ENCODE measurements at regions not wholly inside any gene's neighbourhood (a gene's known extent, or its start where the extent isn't known, plus 50 kb on each side); places are given as distances from the start of the nearest gene placed in this dataset.

DNA sequence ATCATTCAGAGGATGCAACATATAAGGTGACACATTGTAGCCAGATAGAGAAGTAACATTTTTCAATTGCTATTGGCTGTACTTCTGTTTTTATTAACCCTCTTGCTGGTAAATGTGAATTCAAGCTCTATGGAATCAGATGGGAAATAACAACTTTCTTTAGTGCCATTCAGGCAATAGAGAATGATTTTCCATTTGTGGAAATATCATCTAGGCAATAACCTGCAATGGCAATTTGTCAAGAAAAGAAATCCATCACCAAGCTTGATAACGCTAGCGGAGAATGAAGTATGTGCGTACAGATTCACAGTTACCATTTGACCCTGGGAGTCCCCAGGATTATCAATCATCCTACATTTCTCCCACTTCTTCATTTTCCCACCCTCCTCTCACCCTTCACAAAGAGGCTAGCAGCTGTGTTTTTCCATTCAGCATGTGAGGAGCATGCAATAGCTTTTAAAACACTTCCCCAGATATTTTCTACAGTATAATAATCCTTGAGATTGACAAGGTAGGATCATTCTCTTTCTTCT, 569.7 kb upstream of the KLF12 start:
- TF ChIP-seq CTCF (IDR thresholded peaks at IDR 0.05; ENCODE audit: poor library complexity) (no peak), EZH2 (IDR thresholded peaks at IDR 0.05; ENCODE audit: borderline replicate concordance) (no peak), EZH2phosphoT487 (IDR thresholded peaks at IDR 0.05; ENCODE audit: low read depth, severe bottlenecking, unreplicated experiment) (no peak)
